VCaP (cell line): ENCODE measurements at regions not wholly inside any gene's neighbourhood (a gene's known extent, or its start where the extent isn't known, plus 50 kb on each side); places are given as distances from the start of the nearest gene placed in this dataset.

Source experiments
- H3K27ac ChIP-seq: fragments of 450-650 bp; 2 replicates; pipeline ENCODE4 v1.5.1; 2017
- CTCF ChIP-seq: fragments of 450-650 bp; conservative IDR thresholded peaks from 2 replicates; pipeline ENCODE4 v1.5.1; 2017; ENCODE audit warnings: mild to moderate bottlenecking, moderate library complexity

GRCh38 chr11:11146830-11147229 is 206.2 kb downstream of the CSNK2A3 start:
- no peak overlapping the region for H3K27ac ChIP-seq
- TF ChIP-seq CTCF, result no peak

- H3K27ac ChIP-seq, result no peak overlapping the region
- no peak for TF ChIP-seq CTCF
These were observed 209.2 kb downstream of the CSNK2A3 start for GRCh38 chr11:11143849-11144248.

- no peak for TF ChIP-seq CTCF
- no peak overlapping the region for H3K27ac ChIP-seq
These were observed 210.6 kb downstream of the CSNK2A3 start for GRCh38 chr11:11142430-11142829.

GRCh38 chr11:11141065-11141464 is 212.0 kb downstream of the CSNK2A3 start:
- no peak for TF ChIP-seq CTCF
- H3K27ac ChIP-seq, result no peak overlapping the region

- TF ChIP-seq CTCF, result no peak
- no peak overlapping the region for H3K27ac ChIP-seq
These were observed 212.5 kb downstream of the CSNK2A3 start for GRCh38 chr11:11140510-11140909.

GRCh38 chr11:11137339-11137738 is 215.7 kb downstream of the CSNK2A3 start:
- no peak for TF ChIP-seq CTCF

GRCh38 chr11:11135820-11136476 is 217.1 kb downstream of the CSNK2A3 start:
- H3K27ac ChIP-seq, result peak overlapping the region; percentile 58
- no peak for TF ChIP-seq CTCF

More at GRCh38 chr11:11137339-11137738, 215.7 kb downstream of the CSNK2A3 start:
- no peak overlapping the region for H3K27ac ChIP-seq
